NB4 (cell line): ENCODE measurements at regions not wholly inside any gene's neighbourhood (a gene's known extent, or its start where the extent isn't known, plus 50 kb on each side); places are given as distances from the start of the nearest gene placed in this dataset.

Experiments used
- TF ChIP-seq, protein P1 (sequence below): IDR thresholded peaks from one replicate; pipeline ENCODE4 v1.5.1; 2012; ENCODE audit warnings: low read depth, low read length
- TF ChIP-seq, protein P2 (sequence below): IDR thresholded peaks from 2 replicates; pipeline ENCODE4 v1.6.1; 2011; ENCODE audit warnings: low read depth, low read length

DNA sequence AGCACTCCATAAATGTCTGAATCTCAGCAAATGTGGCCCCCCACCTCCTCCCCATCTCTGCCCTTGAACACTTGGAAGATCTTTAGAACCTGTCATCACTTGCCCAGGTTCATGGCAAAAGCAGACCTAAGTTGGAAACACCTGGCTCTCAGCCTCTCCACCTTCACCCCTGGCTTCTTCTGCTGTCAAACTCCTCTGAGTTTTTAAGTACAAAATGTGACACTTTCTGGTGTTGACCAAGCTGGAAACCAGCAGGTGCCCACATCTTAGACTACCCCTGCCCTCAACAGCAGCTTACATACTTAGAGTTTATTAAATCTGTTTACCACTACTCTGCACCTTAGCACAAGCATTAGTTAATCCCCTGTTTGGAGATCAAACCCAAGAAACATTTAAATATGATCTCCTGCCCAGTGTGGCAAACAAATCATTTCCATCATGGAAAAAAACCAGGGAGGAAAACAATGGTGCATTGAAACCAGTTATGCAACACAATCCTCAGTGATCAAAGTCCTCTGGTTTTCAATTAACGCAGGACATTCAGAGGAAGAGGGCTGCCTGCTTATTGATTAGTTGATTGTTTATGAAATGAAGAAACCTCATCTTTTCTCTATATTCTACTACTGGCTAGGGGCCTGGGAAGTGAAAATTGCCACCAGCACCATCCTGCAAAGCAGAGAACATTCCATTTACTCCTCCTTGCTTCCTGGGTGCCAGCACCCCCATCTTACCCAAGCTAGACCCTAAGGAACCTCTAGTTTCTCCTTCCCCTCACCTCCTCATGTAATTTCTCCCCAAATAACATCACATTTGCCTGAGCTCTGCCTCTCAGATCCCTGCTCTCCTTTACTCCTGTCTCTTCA, 139.4 kb upstream of the RAB4A start:
- TF ChIP-seq, protein P1, sequence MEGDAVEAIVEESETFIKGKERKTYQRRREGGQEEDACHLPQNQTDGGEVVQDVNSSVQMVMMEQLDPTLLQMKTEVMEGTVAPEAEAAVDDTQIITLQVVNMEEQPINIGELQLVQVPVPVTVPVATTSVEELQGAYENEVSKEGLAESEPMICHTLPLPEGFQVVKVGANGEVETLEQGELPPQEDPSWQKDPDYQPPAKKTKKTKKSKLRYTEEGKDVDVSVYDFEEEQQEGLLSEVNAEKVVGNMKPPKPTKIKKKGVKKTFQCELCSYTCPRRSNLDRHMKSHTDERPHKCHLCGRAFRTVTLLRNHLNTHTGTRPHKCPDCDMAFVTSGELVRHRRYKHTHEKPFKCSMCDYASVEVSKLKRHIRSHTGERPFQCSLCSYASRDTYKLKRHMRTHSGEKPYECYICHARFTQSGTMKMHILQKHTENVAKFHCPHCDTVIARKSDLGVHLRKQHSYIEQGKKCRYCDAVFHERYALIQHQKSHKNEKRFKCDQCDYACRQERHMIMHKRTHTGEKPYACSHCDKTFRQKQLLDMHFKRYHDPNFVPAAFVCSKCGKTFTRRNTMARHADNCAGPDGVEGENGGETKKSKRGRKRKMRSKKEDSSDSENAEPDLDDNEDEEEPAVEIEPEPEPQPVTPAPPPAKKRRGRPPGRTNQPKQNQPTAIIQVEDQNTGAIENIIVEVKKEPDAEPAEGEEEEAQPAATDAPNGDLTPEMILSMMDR, result no peak
- TF ChIP-seq, protein P2, sequence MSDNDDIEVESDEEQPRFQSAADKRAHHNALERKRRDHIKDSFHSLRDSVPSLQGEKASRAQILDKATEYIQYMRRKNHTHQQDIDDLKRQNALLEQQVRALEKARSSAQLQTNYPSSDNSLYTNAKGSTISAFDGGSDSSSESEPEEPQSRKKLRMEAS, result no peak
